H9 (cell line): ENCODE measurements at regions not wholly inside any gene's neighbourhood (a gene's known extent, or its start where the extent isn't known, plus 50 kb on each side); places are given as distances from the start of the nearest gene placed in this dataset.

Experiments used
- DNase-seq: peaks from one replicate; pipeline ENCODE4 v3.0.0-alpha.2; 2017
- H2AFZ ChIP-seq: one replicate; pipeline ENCODE4 v1.6.1; 2013; ENCODE audit warnings: mild to moderate bottlenecking, low read length, control low read depth, moderate library complexity
- H2AK5ac ChIP-seq: 2 replicates; pipeline ENCODE4 v1.6.1; 2013; ENCODE audit warnings: low read length, control low read depth, mixed read lengths; ENCODE audit not compliant: insufficient read length
- H2BK120ac ChIP-seq: one replicate; pipeline ENCODE4 v1.6.1; 2013; ENCODE audit warnings: low read depth, mild to moderate bottlenecking, low read length, control low read depth, inconsistent platforms; ENCODE audit not compliant: poor library complexity, severe bottlenecking
- H2BK12ac ChIP-seq: 2 replicates; pipeline ENCODE4 v1.6.1; 2013; ENCODE audit warnings: low read length, control low read depth, mixed read lengths, low read depth; ENCODE audit not compliant: insufficient read length
- H2BK15ac ChIP-seq: 2 replicates; pipeline ENCODE4 v1.6.1; 2013; ENCODE audit warnings: low read depth, low read length, control low read depth
- H2BK20ac ChIP-seq: one replicate; pipeline ENCODE4 v1.6.1; 2013; ENCODE audit warnings: low read depth, mild to moderate bottlenecking, low read length, control low read depth, inconsistent platforms; ENCODE audit not compliant: poor library complexity, severe bottlenecking
- H2BK5ac ChIP-seq: 2 replicates; pipeline ENCODE4 v1.6.1; 2013; ENCODE audit warnings: low read length, control low read depth, mixed read lengths; ENCODE audit not compliant: insufficient read length
- H3K14ac ChIP-seq: 2 replicates; pipeline ENCODE4 v1.6.1; 2013; ENCODE audit warnings: low read length, control low read depth; ENCODE audit not compliant: insufficient read depth
- H3K18ac ChIP-seq: 2 replicates; pipeline ENCODE4 v1.6.1; 2013; ENCODE audit warnings: low read depth, mild to moderate bottlenecking, mixed read lengths, low read length, control low read depth; ENCODE audit not compliant: insufficient read length
- H3K23ac ChIP-seq: 2 replicates; pipeline ENCODE4 v1.6.1; 2013; ENCODE audit warnings: low read length, control low read depth, mixed read lengths, low read depth; ENCODE audit not compliant: insufficient read length
- H3K23me2 ChIP-seq: 2 replicates; pipeline ENCODE4 v1.6.1; 2013; ENCODE audit warnings: low read depth, mild to moderate bottlenecking, mixed read lengths, low read length, control low read depth; ENCODE audit not compliant: insufficient read length, poor library complexity, severe bottlenecking
- H3K27ac ChIP-seq: 2 replicates; pipeline ENCODE4 v1.5.1; 2013; ENCODE audit warnings: low read length, control low read depth, mixed read lengths, low read depth; ENCODE audit not compliant: insufficient read length
- H3K27me3 ChIP-seq: 2 replicates; pipeline ENCODE4 v1.6.1; 2013; ENCODE audit warnings: low read length, control low read depth, inconsistent platforms; ENCODE audit not compliant: insufficient read depth
- H3K4ac ChIP-seq: 2 replicates; pipeline ENCODE4 v1.6.1; 2013; ENCODE audit warnings: low read depth, mild to moderate bottlenecking, control low read depth, inconsistent platforms, low read length, moderate library complexity
- H3K4me1 ChIP-seq: 2 replicates; pipeline ENCODE4 v1.6.1; 2013; ENCODE audit warnings: low read length, control low read depth, inconsistent platforms; ENCODE audit not compliant: insufficient read depth
- H3K4me2 ChIP-seq: 2 replicates; pipeline ENCODE4 v1.6.1; 2013; ENCODE audit warnings: low read length, control low read depth, mixed read lengths; ENCODE audit not compliant: insufficient read length, insufficient read depth
- H3K56ac ChIP-seq: 2 replicates; pipeline ENCODE4 v1.6.1; 2013; ENCODE audit warnings: low read depth, mild to moderate bottlenecking, mixed read lengths, low read length, control low read depth; ENCODE audit not compliant: insufficient read length
- H3K79me1 ChIP-seq: 2 replicates; pipeline ENCODE4 v1.6.1; 2013; ENCODE audit warnings: low read depth, mild to moderate bottlenecking, moderate library complexity, low read length, control low read depth, inconsistent platforms; ENCODE audit not compliant: insufficient read depth, poor library complexity, severe bottlenecking
- H3K79me2 ChIP-seq: 2 replicates; pipeline ENCODE4 v1.6.1; 2013; ENCODE audit warnings: low read length, control low read depth, inconsistent platforms; ENCODE audit not compliant: insufficient read depth
- H3K9ac ChIP-seq: 2 replicates; pipeline ENCODE4 v1.6.1; 2013; ENCODE audit warnings: low read length, control low read depth, mixed read lengths; ENCODE audit not compliant: insufficient read length; ENCODE audit errors: extremely low read depth
- H3K9me3 ChIP-seq: one replicate; pipeline ENCODE4 v1.6.1; 2013; ENCODE audit warnings: low read depth, low read length, inconsistent platforms; ENCODE audit not compliant: control insufficient read depth
- H3T11ph ChIP-seq: one replicate; pipeline ENCODE4 v1.6.1; 2013; ENCODE audit warnings: mild to moderate bottlenecking, low read length, control low read depth, inconsistent platforms
- H4K20me1 ChIP-seq: one replicate; pipeline ENCODE4 v1.6.1; 2013; ENCODE audit not compliant: control insufficient read depth, insufficient read length, insufficient read depth
- H4K5ac ChIP-seq: 2 replicates; pipeline ENCODE4 v1.6.1; 2013; ENCODE audit warnings: low read depth, mild to moderate bottlenecking, mixed read lengths, low read length, control low read depth; ENCODE audit not compliant: insufficient read length
- H4K8ac ChIP-seq: replicated peaks from 2 replicates; pipeline ENCODE4 v1.6.1; 2013; ENCODE audit warnings: low read length, control low read depth, mixed read lengths, low read depth; ENCODE audit not compliant: insufficient read length
- H4K91ac ChIP-seq: 2 replicates; pipeline ENCODE4 v1.6.1; 2013; ENCODE audit warnings: low read depth, mild to moderate bottlenecking, moderate library complexity, mixed read lengths, low read length, control low read depth; ENCODE audit not compliant: insufficient read length
- H3K27ac Mint-ChIP-seq, 3 experiments: 2 replicates in 2 of 3; 3 replicates in 1 of 3; pipeline ENCODE4 v1.8.0; 2020 to 2021; ENCODE audit warnings: mixed read lengths in 3 of 3, mild to moderate bottlenecking in 1 of 3, moderate library complexity in 1 of 3
- H3K27me3 Mint-ChIP-seq: 2 replicates; pipeline ENCODE4 v1.8.0; 2021; ENCODE audit warnings: low read depth, mild to moderate bottlenecking, moderate library complexity, mixed read lengths
- H3K36me3 Mint-ChIP-seq, 3 experiments: 2 replicates in 2 of 3; 3 replicates in 1 of 3; pipeline ENCODE4 v1.8.0; 2020 to 2021; ENCODE audit warnings: low read depth in 3 of 3, mixed read lengths in 3 of 3; ENCODE audit not compliant: insufficient read depth in 1 of 3
- H3K4me1 Mint-ChIP-seq, 2 experiments: 2 replicates each; pipeline ENCODE4 v1.8.0; 2020; ENCODE audit warnings: mixed read lengths in 2 of 2
- H3K4me3 Mint-ChIP-seq, 2 experiments: 2 replicates in 1 of 2; 3 replicates in 1 of 2; pipeline ENCODE4 v1.8.0; 2020 to 2021; ENCODE audit warnings: mild to moderate bottlenecking in 2 of 2, mixed read lengths in 2 of 2, moderate library complexity in 1 of 2
- H3K9me3 Mint-ChIP-seq, 2 experiments: 2 replicates in 1 of 2; 3 replicates in 1 of 2; pipeline ENCODE4 v1.8.0; 2020; ENCODE audit warnings: mild to moderate bottlenecking in 2 of 2, mixed read lengths in 2 of 2, moderate library complexity in 1 of 2
- WGBS: extraction: QIAGEN DNeasy Blood & Tissue Kit; methylation state at CpG from one replicate; pipeline ENCODE4 v1.1.7; 2013; ENCODE audit warnings: missing lambda C conversion rate, low lambda C conversion rate, mixed read lengths; ENCODE audit not compliant: insufficient read length; ENCODE audit errors: extremely low coverage; 5-methylcytosine and 5-hydroxymethylcytosine counted together
- TF ChIP-seq, protein P1 (sequence below): fragments of 200-600 bp; sonication (generic); conservative IDR thresholded peaks from 3 replicates; pipeline ENCODE4 v1.8.0; 2021; ENCODE audit warnings: antibody characterized with exemption, mild to moderate bottlenecking

GRCh38 chr1:216832192-216832591, 109.0 kb upstream of the ESRRG start:
- Histone ChIP-seq H3K9me3 (no peaks in the 10 kb centered on the region), H3K4me1 (no peaks in the 10 kb centered on the region), H2BK5ac (no peak overlapping the region), H2BK12ac (no peak overlapping the region), H3K27me3 (no peaks in the 10 kb centered on the region), H3K4me2 (no peak overlapping the region), H3K79me2 (no peaks in the 10 kb centered on the region), H2AFZ (no peak overlapping the region), H4K20me1 (no peaks in the 10 kb centered on the region), H4K5ac (no peak overlapping the region), H3K27ac (no peak overlapping the region), H4K8ac (no peak overlapping the region), H4K91ac (no peak overlapping the region), H2AK5ac (no peak overlapping the region), H2BK15ac (no peak overlapping the region), H3K23ac (no peak overlapping the region), H3K23me2 (no peaks in the 10 kb centered on the region), H3K18ac (no peak overlapping the region), H3K9ac (no peak overlapping the region), H2BK120ac (no peak overlapping the region), H3K4ac (no peak overlapping the region), H3T11ph (no peak overlapping the region), H3K14ac (no peak overlapping the region), H3K79me1 (no peaks in the 10 kb centered on the region), H3K56ac (no peak overlapping the region), H2BK20ac (no peak overlapping the region)
- H3K4me3 Mint-ChIP-seq, result no peak overlapping the region
- H3K27me3 Mint-ChIP-seq, result no peaks in the 10 kb centered on the region
- TF ChIP-seq, protein P1, sequence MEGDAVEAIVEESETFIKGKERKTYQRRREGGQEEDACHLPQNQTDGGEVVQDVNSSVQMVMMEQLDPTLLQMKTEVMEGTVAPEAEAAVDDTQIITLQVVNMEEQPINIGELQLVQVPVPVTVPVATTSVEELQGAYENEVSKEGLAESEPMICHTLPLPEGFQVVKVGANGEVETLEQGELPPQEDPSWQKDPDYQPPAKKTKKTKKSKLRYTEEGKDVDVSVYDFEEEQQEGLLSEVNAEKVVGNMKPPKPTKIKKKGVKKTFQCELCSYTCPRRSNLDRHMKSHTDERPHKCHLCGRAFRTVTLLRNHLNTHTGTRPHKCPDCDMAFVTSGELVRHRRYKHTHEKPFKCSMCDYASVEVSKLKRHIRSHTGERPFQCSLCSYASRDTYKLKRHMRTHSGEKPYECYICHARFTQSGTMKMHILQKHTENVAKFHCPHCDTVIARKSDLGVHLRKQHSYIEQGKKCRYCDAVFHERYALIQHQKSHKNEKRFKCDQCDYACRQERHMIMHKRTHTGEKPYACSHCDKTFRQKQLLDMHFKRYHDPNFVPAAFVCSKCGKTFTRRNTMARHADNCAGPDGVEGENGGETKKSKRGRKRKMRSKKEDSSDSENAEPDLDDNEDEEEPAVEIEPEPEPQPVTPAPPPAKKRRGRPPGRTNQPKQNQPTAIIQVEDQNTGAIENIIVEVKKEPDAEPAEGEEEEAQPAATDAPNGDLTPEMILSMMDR, result no peak
- no peak overlapping the region for H3K27ac Mint-ChIP-seq
- H3K36me3 Mint-ChIP-seq, result peaks cover 0 to 5% (median 0%) of the 10 kb centered on the region in 3 experiments; a peak in 1 of 7 replicates
- no peak for DNase-seq
- 0 out of 5 replicates have a peak, but pooled peaks cover 0 to 2% of the 10 kb centered on the region in 2 experiments for H3K9me3 Mint-ChIP-seq
- H3K4me1 Mint-ChIP-seq, result peaks cover 32 to 47% of the 10 kb centered on the region in 2 experiments
- WGBS, result no CpG with 5 or more reads among the region's 3 CpGs
